Testis (tissue), 2 donors: ENCODE measurements at regions not wholly inside any gene's neighbourhood (a gene's known extent, or its start where the extent isn't known, plus 50 kb on each side); places are given as distances from the start of the nearest gene placed in this dataset.

ENCODE experiments used
- POLR2A ChIP-seq: fragments of 450-650 bp; IDR thresholded peaks from one replicate; pipeline ENCODE4 v1.6.1; 2017; ENCODE audit warnings: antibody characterized with exemption, mild to moderate bottlenecking, moderate library complexity
- TF ChIP-seq, protein P1 (sequence below), 3 experiments: fragments of 450-650 bp in 2 of 3; fragments of 200-600 bp in 1 of 3; sonication (generic) in 1 of 3; IDR thresholded peaks; one replicate each; pipeline ENCODE4 v1.5.1; 2016 to 2019; ENCODE audit warnings: antibody characterized with exemption in 3 of 3, mild to moderate bottlenecking in 2 of 3, moderate library complexity in 1 of 3

DNA sequence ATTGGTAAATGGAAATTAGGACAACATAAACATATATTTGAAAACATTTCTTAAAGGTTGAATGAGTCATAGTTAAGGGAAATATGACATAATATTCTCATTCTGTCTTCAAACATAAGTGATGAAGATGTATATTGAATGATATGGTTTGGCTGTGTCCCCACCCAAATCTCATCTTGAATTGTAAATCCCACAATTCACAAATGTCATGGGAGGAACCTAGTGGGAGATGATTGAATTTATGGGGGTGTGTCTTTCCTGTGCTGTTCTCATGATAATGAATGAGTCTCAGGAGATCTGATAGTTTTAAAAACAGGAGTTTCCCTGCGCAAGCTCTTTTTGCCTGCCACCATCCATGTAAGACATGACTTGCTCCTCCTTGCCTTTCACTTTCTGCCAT lies 104.4 kb upstream of the MPDZ start:
- no peak for TF ChIP-seq POLR2A
- TF ChIP-seq, protein P1, sequence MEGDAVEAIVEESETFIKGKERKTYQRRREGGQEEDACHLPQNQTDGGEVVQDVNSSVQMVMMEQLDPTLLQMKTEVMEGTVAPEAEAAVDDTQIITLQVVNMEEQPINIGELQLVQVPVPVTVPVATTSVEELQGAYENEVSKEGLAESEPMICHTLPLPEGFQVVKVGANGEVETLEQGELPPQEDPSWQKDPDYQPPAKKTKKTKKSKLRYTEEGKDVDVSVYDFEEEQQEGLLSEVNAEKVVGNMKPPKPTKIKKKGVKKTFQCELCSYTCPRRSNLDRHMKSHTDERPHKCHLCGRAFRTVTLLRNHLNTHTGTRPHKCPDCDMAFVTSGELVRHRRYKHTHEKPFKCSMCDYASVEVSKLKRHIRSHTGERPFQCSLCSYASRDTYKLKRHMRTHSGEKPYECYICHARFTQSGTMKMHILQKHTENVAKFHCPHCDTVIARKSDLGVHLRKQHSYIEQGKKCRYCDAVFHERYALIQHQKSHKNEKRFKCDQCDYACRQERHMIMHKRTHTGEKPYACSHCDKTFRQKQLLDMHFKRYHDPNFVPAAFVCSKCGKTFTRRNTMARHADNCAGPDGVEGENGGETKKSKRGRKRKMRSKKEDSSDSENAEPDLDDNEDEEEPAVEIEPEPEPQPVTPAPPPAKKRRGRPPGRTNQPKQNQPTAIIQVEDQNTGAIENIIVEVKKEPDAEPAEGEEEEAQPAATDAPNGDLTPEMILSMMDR (IDR thresholded peaks at IDR 0.05), result no peak
